Astrocyte of the cerebellum (primary cell): ENCODE measurements at regions not wholly inside any gene's neighbourhood (a gene's known extent, or its start where the extent isn't known, plus 50 kb on each side); places are given as distances from the start of the nearest gene placed in this dataset.

Experiments used
- DNase-seq: peaks from one replicate; pipeline ENCODE4 v3.0.0-alpha.2; 2011; ENCODE audit warnings: low read depth
- H3K4me3 ChIP-seq: 2 replicates; pipeline ENCODE4 v1.5.1; 2011; ENCODE audit warnings: mild to moderate bottlenecking, low read depth, low read length, moderate library complexity
- in situ Hi-C: cut with HindIII; loops from 2 replicates; pipeline ENCODE4 v1.10.0; 2017; ENCODE audit warnings: low sequenced_read_pairs
- TF ChIP-seq, protein P1 (sequence below): IDR thresholded peaks from 2 replicates; pipeline ENCODE4 v1.5.1; 2012; ENCODE audit warnings: low read length, low read depth, moderate library complexity, mild to moderate bottlenecking; ENCODE audit errors: missing control alignments

- in situ Hi-C loops: no loop called here
- TF ChIP-seq, protein P1, sequence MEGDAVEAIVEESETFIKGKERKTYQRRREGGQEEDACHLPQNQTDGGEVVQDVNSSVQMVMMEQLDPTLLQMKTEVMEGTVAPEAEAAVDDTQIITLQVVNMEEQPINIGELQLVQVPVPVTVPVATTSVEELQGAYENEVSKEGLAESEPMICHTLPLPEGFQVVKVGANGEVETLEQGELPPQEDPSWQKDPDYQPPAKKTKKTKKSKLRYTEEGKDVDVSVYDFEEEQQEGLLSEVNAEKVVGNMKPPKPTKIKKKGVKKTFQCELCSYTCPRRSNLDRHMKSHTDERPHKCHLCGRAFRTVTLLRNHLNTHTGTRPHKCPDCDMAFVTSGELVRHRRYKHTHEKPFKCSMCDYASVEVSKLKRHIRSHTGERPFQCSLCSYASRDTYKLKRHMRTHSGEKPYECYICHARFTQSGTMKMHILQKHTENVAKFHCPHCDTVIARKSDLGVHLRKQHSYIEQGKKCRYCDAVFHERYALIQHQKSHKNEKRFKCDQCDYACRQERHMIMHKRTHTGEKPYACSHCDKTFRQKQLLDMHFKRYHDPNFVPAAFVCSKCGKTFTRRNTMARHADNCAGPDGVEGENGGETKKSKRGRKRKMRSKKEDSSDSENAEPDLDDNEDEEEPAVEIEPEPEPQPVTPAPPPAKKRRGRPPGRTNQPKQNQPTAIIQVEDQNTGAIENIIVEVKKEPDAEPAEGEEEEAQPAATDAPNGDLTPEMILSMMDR: no peak
- H3K4me3 ChIP-seq: no peak overlapping the region
- DNase-seq: no peak
These were observed 315.2 kb downstream of the UACA start for GRCh38 chr15:70447928-70448698.

- in situ Hi-C loops: no loop called here
- DNase-seq: no peak
- TF ChIP-seq, protein P1: no peak
- H3K4me3 ChIP-seq: no peak overlapping the region
These were observed 315.8 kb downstream of the UACA start for GRCh38 chr15:70447521-70447920.

- DNase-seq: no peak
- in situ Hi-C loops: no loop called here
- H3K4me3 ChIP-seq: no peak overlapping the region
- TF ChIP-seq, protein P1: no peak
These were observed 316.3 kb downstream of the UACA start for GRCh38 chr15:70447081-70447480.

DNA sequence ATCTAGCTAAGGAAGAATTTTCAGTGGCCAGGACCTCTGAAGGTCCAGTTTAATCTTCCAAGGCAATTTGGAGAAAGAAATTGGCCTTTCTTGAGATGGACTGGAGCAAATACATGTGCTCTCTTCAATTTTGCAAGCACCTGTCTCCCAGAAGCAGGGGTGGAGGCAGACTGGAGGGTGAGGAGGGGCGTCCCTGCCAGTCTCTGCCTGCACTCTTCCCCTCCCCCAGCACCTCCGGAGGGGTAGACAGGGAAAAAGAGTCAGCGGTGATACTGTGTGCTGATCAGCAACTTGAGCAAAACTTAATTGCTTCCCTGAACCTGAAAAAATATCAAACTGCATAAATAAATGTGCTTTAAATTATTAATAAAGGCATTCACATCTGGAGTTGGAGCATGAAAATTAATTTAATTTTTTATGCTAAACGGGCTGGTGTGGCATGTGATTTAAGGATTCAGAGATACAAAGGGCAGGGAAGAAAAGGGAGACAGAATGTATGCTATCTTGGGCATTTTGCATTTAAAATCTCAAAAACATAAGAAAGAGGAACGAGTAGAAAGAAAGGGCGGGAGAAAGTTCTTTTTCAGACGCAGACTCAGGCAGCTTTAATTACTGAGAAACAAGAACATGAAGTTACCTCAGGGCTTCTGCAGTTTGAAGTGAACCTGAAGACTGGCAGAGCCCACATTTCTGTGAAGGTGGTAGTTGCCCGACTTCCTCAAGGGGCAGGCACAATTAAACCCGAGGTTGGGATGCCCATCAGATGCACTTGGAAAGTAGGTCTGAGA, 319.7 kb downstream of the UACA start:
- in situ Hi-C loops: no loop called here
- no peak overlapping the region for H3K4me3 ChIP-seq
- TF ChIP-seq, protein P1: no peak
- DNase-seq: no peak

DNA sequence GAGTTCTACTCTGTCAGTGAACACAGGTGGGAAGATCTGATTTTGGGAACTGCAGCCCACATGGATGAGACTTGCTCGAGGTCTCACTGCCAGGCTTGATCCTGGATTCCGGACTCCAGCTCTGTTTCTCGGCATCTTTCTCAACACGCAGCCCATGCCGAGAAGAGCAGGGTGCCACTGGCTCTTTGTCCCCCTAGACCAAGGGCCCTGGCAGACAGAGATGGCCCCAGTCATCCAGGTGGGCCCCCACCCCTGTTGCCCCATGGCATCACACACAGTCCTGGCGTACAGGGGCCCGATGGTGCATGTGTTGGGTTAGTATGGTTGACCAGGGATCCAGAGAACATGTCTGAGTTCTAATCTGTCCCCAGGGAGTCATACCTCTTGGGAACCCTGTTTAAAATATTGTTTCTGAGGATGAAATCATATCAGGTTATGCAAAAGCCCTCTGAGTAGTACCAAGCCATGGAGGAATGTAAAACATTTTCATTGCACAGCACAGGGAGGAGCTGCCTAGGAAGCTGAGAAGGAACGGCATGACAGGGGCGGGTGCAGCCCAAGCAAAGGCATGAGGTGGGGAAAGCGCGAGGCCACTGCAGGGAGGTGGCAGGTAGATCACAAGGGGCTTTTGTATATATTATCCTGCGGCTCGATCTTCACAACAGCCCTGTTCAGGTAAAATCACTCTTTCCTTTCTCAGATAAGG, 320.6 kb downstream of the UACA start:
- DNase-seq: no peak
- in situ Hi-C loops: no loop called here
- H3K4me3 ChIP-seq: no peak overlapping the region
- TF ChIP-seq, protein P1: no peak

- TF ChIP-seq, protein P1: no peak
- no peak for DNase-seq
- in situ Hi-C loops: no loop called here
- H3K4me3 ChIP-seq: no peak overlapping the region
These were observed 321.1 kb downstream of the UACA start for GRCh38 chr15:70442211-70442610.
